A549 (cell line): ENCODE measurements at regions not wholly inside any gene's neighbourhood (a gene's known extent, or its start where the extent isn't known, plus 50 kb on each side); places are given as distances from the start of the nearest gene placed in this dataset.

Experiments
- ATAC-seq, 2 experiments: fragments of 200-7000 bp in 1 of 2; fragments of >200 bp in 1 of 2; cut with Nextera tagmentation in 1 of 2; cut with Tn5 transposase in 1 of 2; 3 replicates each; pipeline versions ENCODE4 v1.8.0 to v1.9.1; 2018 to 2020; ENCODE audit warnings: mild to moderate bottlenecking in 1 of 2, moderate library complexity in 1 of 2
- CTCF ChIA-PET: fragments of 300-600 bp; sonication (Branson Sonifier 250); formaldehyde crosslinking; extraction: SDS; loops from one replicate; lab custom pipeline; 2021; ENCODE audit warnings: antibody characterized with exemption, inconsistent platforms; lab: Yijun Ruan, JAX
- POLR2A ChIA-PET: fragments of 350-600 bp; formaldehyde crosslinking; extraction: SDS; loops from one replicate; lab custom pipeline; 2021; ENCODE audit warnings: antibody characterized with exemption, inconsistent platforms; lab: Yijun Ruan, JAX
- DNase-seq, 2 experiments: peaks; one replicate each; pipeline versions ENCODE4 v3.0.0 to v3.0.0-alpha.2; 2011 to 2016; ENCODE audit warnings: low read depth in 1 of 2, low spot score in 1 of 2
- FAIRE-seq: peaks from 2 replicates; lab custom pipeline; 2011; peaks lifted over from hg19 to GRCh38; lab: Jason Lieb, UNC
- H3K27ac ChIP-seq, 2 experiments: fragments of >200 bp; sonication (Bioruptor Twin); formaldehyde crosslinking; 3 replicates each; pipeline ENCODE4 v1.5.1; 2016 to 2017
- H3K4me1 ChIP-seq: fragments of >200 bp; sonication (Bioruptor Twin); formaldehyde crosslinking; 3 replicates; pipeline ENCODE4 v1.6.1; 2016
- H3K4me2 ChIP-seq: fragments of >200 bp; sonication (Bioruptor Twin); formaldehyde crosslinking; 3 replicates; pipeline ENCODE4 v1.6.1; 2016
- H3K4me3 ChIP-seq: fragments of >200 bp; sonication (Bioruptor Twin); formaldehyde crosslinking; 3 replicates; pipeline ENCODE4 v1.5.1; 2016
- H3K9me3 ChIP-seq: fragments of >200 bp; sonication (Bioruptor Twin); formaldehyde crosslinking; 3 replicates; pipeline ENCODE4 v1.6.1; 2016
- BCL3 ChIP-seq: fragments of >200 bp; sonication (Bioruptor Twin); formaldehyde crosslinking; IDR thresholded peaks from 3 replicates; pipeline ENCODE4 v1.6.1; 2016
- CHD2 ChIP-seq: fragments of 150-350 bp; IDR thresholded peaks from 2 replicates; pipeline ENCODE4 v1.6.1; 2014; ENCODE audit warnings: low read length; ENCODE audit not compliant: partially characterized antibody
- CTCF ChIP-seq: fragments of >200 bp; sonication (Bioruptor Twin); formaldehyde crosslinking; IDR thresholded peaks from 3 replicates; pipeline ENCODE4 v1.5.1; 2016
- E2F6 ChIP-seq: IDR thresholded peaks from 2 replicates; pipeline ENCODE4 v1.6.1; 2012; ENCODE audit warnings: low read depth, borderline replicate concordance
- EHMT2 ChIP-seq: fragments of 200-600 bp; sonication (generic); IDR thresholded peaks from 2 replicates; pipeline ENCODE4 v1.6.1; 2016; ENCODE audit warnings: antibody characterized with exemption, low read depth, mild to moderate bottlenecking, moderate library complexity
- EP300 ChIP-seq, 2 experiments: fragments of >200 bp; sonication (Bioruptor Twin); formaldehyde crosslinking; IDR thresholded peaks; 2 replicates in 1 of 2; 3 replicates in 1 of 2; pipeline ENCODE4 v1.6.1; 2016 to 2017
- ESRRA ChIP-seq: fragments of 150-350 bp; IDR thresholded peaks from 2 replicates; pipeline ENCODE4 v1.6.1; 2014; ENCODE audit warnings: mild to moderate bottlenecking, low read length, borderline replicate concordance
- FOSB ChIP-seq: fragments of 250-450 bp; sonication (Bioruptor Pico); IDR thresholded peaks from 2 replicates; pipeline ENCODE4 v1.5.0; 2020; ENCODE audit warnings: mild to moderate bottlenecking, moderate library complexity
- FOSL2 ChIP-seq, 2 experiments: fragments of 450-650 bp in 1 of 2; fragments of >200 bp in 1 of 2; sonication (Bioruptor Twin) in 1 of 2; formaldehyde crosslinking; IDR thresholded peaks; 2 replicates each; pipeline versions ENCODE4 v1.5.0 to v1.6.1; 2016 to 2020; ENCODE audit warnings: mild to moderate bottlenecking in 1 of 2, moderate library complexity in 1 of 2
- GATA3 ChIP-seq: IDR thresholded peaks from 2 replicates; pipeline ENCODE4 v1.6.1; 2012; ENCODE audit warnings: borderline replicate concordance
- HDAC2 ChIP-seq: fragments of 200-600 bp; sonication (generic); IDR thresholded peaks from 2 replicates; pipeline ENCODE4 v1.6.1; 2016
- HEYL ChIP-seq: fragments of 250-450 bp; sonication (Bioruptor Pico); IDR thresholded peaks from 2 replicates; pipeline ENCODE4 v1.8.0; 2021; ENCODE audit warnings: mild to moderate bottlenecking, moderate library complexity
- JUN ChIP-seq, 2 experiments: fragments of >200 bp; sonication (Bioruptor Twin); formaldehyde crosslinking; IDR thresholded peaks; 2 replicates in 1 of 2; 3 replicates in 1 of 2; pipeline ENCODE4 v1.6.1; 2016 to 2017
- KDM1A ChIP-seq: fragments of 200-600 bp; sonication (generic); IDR thresholded peaks from 2 replicates; pipeline ENCODE4 v1.6.1; 2016; ENCODE audit warnings: low read depth, mild to moderate bottlenecking
- MAFK ChIP-seq: fragments of 450-650 bp; IDR thresholded peaks from 2 replicates; pipeline ENCODE4 v1.6.1; 2014; ENCODE audit not compliant: partially characterized antibody
- MAX ChIP-seq: IDR thresholded peaks from 2 replicates; pipeline ENCODE4 v1.6.1; 2012
- MYC ChIP-seq: IDR thresholded peaks from 2 replicates; pipeline ENCODE4 v1.6.1; 2012; ENCODE audit warnings: mild to moderate bottlenecking, inconsistent platforms, low read length, improper control_type of control experiment, borderline replicate concordance
- NFE2L2 ChIP-seq: fragments of 150-350 bp; conservative IDR thresholded peaks from 2 replicates; pipeline ENCODE4 v1.6.1; 2014; ENCODE audit warnings: low read length
- NPAS2 ChIP-seq: fragments of 250-450 bp; sonication (Bioruptor Pico); IDR thresholded peaks from 2 replicates; pipeline ENCODE4 v1.8.0; 2022; ENCODE audit warnings: mild to moderate bottlenecking, moderate library complexity, borderline replicate concordance
- NR3C1 ChIP-seq: fragments of >200 bp; sonication (Bioruptor Twin); formaldehyde crosslinking; IDR thresholded peaks from 3 replicates; pipeline ENCODE4 v1.6.1; 2017
- PBX3 ChIP-seq: IDR thresholded peaks from 2 replicates; pipeline ENCODE4 v1.6.1; 2012
- POLR2A ChIP-seq: IDR thresholded peaks from 2 replicates; pipeline ENCODE4 v1.6.1; 2012; ENCODE audit warnings: mild to moderate bottlenecking, low read length
- POLR2AphosphoS2 ChIP-seq: conservative IDR thresholded peaks from 2 replicates; pipeline ENCODE4 v1.6.1; 2012; ENCODE audit warnings: low read length, improper control_type of control experiment, inconsistent platforms
- RARB ChIP-seq: fragments of 250-450 bp; sonication (Bioruptor Pico); IDR thresholded peaks from 2 replicates; pipeline ENCODE4 v1.8.0; 2021; ENCODE audit warnings: mild to moderate bottlenecking, moderate library complexity
- RCOR1 ChIP-seq: fragments of 150-350 bp; IDR thresholded peaks from 2 replicates; pipeline ENCODE4 v1.6.1; 2014; ENCODE audit warnings: antibody characterized with exemption, low read length, low read depth
- REST ChIP-seq: fragments of 200-600 bp; sonication (generic); IDR thresholded peaks from 2 replicates; pipeline ENCODE4 v1.6.1; 2016; ENCODE audit warnings: antibody characterized with exemption, mild to moderate bottlenecking, moderate library complexity
- RFX5 ChIP-seq: fragments of 450-650 bp; IDR thresholded peaks from 2 replicates; pipeline ENCODE4 v1.7.1; 2014; ENCODE audit warnings: antibody characterized with exemption, mild to moderate bottlenecking, moderate library complexity
- USF2 ChIP-seq: fragments of 450-650 bp; IDR thresholded peaks from 2 replicates; pipeline ENCODE4 v1.6.1; 2014; ENCODE audit warnings: antibody characterized with exemption

- FAIRE-seq (no peak), DNase-seq (no peak), ATAC-seq (no peak)
- H3K4me2 ChIP-seq = no peak overlapping the region
- no peak for TF ChIP-seq POLR2A
- no peak for TF ChIP-seq JUN (IDR thresholded peaks at IDR 0.05)
- no peak for TF ChIP-seq PBX3
- TF ChIP-seq BCL3 = no peak
- TF ChIP-seq RARB (CRISPR knock-in tag) = no peak
- TF ChIP-seq E2F6 = no peak
- TF ChIP-seq HDAC2 = no peak
- TF ChIP-seq MAX = no peak
- TF ChIP-seq USF2 = no peak
- TF ChIP-seq CTCF = no peak
- TF ChIP-seq ESRRA = no peak
- TF ChIP-seq MAFK = no peak
- no peak for TF ChIP-seq RFX5
- TF ChIP-seq FOSL2 (IDR thresholded peaks at IDR 0.05) = no peak
- TF ChIP-seq FOSL2 (CRISPR knock-in tag; IDR thresholded peaks at IDR 0.05) = no peak
- TF ChIP-seq MYC = no peak
- H3K4me3 ChIP-seq = no peak overlapping the region
- no peak overlapping the region for H3K27ac ChIP-seq
- H3K9me3 ChIP-seq = no peaks in the 10 kb centered on the region
- ChIA-PET CTCF (interaction anchor here (1.4 kb wide), 1 partner anchor 17 kb away, joined by 5 read pairs; no protein-coding TSS in a partner anchor), POLR2A (interaction anchor here (0.5 kb wide), 1 partner anchor 58 kb away, joined by 8 read pairs; no protein-coding TSS in a partner anchor)
- no peaks in the 10 kb centered on the region for H3K4me1 ChIP-seq
Measured at GRCh38 chr1:232114985-232115384, 488.4 kb downstream of the DISC1 start.

- Histone ChIP-seq H3K4me2 (no peak overlapping the region), H3K9me3 (no peaks in the 10 kb centered on the region), H3K4me1 (no peaks in the 10 kb centered on the region), H3K4me3 (no peak overlapping the region), H3K27ac (no peak overlapping the region)
- no peak for TF ChIP-seq BCL3
- no peak for TF ChIP-seq GATA3
- no peak for TF ChIP-seq EP300 (IDR thresholded peaks at IDR 0.05)
- TF ChIP-seq NR3C1 = no peak
- no peak for TF ChIP-seq RCOR1
- TF ChIP-seq FOSL2 (IDR thresholded peaks at IDR 0.05) = no peak
- TF ChIP-seq FOSL2 (CRISPR knock-in tag; IDR thresholded peaks at IDR 0.05) = no peak
- no peak for TF ChIP-seq CHD2
- TF ChIP-seq REST = no peak
- TF ChIP-seq HEYL (CRISPR knock-in tag) = no peak
- TF ChIP-seq KDM1A = no peak
- TF ChIP-seq EHMT2 = no peak
- no peak for TF ChIP-seq FOSB (CRISPR knock-in tag)
- no peak for TF ChIP-seq RARB (CRISPR knock-in tag)
- TF ChIP-seq POLR2AphosphoS2 = no peak
- no peak for TF ChIP-seq NFE2L2
- no peak for TF ChIP-seq NPAS2 (CRISPR knock-in tag)
- FAIRE-seq (no peak), ATAC-seq (no peak), DNase-seq (no peak)
- ChIA-PET POLR2A (no interaction called here), CTCF (no interaction called here)
Measured at GRCh38 chr1:232112076-232112475, 485.5 kb downstream of the DISC1 start.
